ENCODE measurements at regions not wholly inside any gene's neighbourhood (a gene's known extent, or its start where the extent isn't known, plus 50 kb on each side); places are given as distances from the start of the nearest gene placed in this dataset.

DNA sequence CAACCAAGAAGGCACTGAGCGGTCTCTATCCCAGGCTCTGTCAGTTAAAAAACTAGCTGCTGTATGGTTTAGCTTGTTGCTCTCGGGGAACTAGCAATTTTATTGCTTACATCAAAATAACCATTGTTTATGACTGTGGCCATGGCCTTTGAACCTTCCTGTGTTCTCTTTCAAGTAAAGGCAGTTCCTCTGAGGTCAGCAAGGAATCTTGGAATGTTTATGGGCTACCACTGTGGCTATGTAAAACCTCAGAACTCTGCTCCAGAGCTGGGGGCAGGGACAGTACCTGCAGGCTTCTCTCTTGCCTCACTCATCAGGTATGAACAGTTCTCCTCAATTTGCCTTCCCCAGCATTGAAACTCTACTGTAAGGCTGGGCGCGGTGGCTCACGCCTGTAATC lies 416.0 kb upstream of the NETO1 start:
- no peaks in the 10 kb centered on the region for H3K27me3 ChIP-seq (ENCODE audit: low read depth)
- intact Hi-C loops (cut with micrococcal nuclease): no loop called here
- H3K27ac ChIP-seq (replicated peaks): no peak overlapping the region
- DNase-seq: no peak
- H3K36me3 ChIP-seq: no peaks in the 10 kb centered on the region
- no peak overlapping the region for H3K4me3 ChIP-seq
- H3K9me3 ChIP-seq (replicated peaks): no peaks in the 10 kb centered on the region
- TF ChIP-seq, protein P1, sequence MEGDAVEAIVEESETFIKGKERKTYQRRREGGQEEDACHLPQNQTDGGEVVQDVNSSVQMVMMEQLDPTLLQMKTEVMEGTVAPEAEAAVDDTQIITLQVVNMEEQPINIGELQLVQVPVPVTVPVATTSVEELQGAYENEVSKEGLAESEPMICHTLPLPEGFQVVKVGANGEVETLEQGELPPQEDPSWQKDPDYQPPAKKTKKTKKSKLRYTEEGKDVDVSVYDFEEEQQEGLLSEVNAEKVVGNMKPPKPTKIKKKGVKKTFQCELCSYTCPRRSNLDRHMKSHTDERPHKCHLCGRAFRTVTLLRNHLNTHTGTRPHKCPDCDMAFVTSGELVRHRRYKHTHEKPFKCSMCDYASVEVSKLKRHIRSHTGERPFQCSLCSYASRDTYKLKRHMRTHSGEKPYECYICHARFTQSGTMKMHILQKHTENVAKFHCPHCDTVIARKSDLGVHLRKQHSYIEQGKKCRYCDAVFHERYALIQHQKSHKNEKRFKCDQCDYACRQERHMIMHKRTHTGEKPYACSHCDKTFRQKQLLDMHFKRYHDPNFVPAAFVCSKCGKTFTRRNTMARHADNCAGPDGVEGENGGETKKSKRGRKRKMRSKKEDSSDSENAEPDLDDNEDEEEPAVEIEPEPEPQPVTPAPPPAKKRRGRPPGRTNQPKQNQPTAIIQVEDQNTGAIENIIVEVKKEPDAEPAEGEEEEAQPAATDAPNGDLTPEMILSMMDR (IDR thresholded peaks at IDR 0.05; ENCODE audit: borderline replicate concordance): no peak
- H3K4me1 ChIP-seq: no peaks in the 10 kb centered on the region

DNA sequence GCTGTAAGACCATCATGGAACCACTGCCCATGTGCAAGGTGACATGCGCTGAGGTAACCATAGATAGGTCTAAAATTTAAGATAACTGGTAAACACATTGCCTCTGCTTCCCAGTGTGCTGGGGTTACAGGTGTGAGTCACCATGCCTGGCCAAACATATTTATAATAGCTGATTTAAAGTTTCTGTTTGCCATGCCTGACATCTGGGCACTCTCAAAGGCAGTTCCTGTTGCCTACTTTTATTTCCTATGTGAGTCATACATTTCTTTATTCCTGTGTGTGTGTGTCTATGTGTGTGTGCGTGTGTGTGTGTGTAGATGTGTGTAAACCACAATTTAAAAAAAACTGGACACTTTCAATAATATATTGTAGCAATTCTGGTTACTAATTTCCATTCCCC lies 415.2 kb upstream of the NETO1 start:
- Histone ChIP-seq H3K27ac (replicated peaks) (no peak overlapping the region), H3K4me1 (no peaks in the 10 kb centered on the region), H3K9me3 (replicated peaks) (no peaks in the 10 kb centered on the region), H3K36me3 (no peaks in the 10 kb centered on the region), H3K4me3 (no peak overlapping the region), H3K27me3 (ENCODE audit: low read depth) (no peaks in the 10 kb centered on the region)
- DNase-seq: no peak
- TF ChIP-seq, protein P1 (IDR thresholded peaks at IDR 0.05; ENCODE audit: borderline replicate concordance): no peak
- intact Hi-C loops (cut with micrococcal nuclease): no loop called here

DNA sequence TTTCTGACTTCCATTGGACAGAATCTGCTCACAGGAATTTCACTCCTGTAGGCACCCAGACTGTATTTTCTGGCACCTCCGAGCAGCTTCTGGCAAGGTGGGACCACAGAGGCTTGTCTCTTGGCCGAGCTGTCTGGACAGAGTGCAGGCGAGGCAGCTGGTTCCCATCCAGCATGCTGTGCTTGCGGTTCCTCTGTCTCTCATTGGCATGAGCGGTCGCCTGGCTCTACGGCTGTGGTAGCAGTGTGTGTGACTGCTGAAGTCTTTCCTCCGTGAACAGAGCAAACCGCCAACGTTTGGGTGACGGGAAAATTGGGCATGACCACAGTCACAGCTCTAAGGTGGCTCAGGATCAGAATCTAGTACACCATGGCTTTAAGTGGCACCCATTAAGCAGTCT lies 411.7 kb upstream of the NETO1 start:
- H3K36me3 ChIP-seq: no peaks in the 10 kb centered on the region
- intact Hi-C loops (cut with micrococcal nuclease): no loop called here
- no peaks in the 10 kb centered on the region for H3K4me1 ChIP-seq
- H3K27ac ChIP-seq (replicated peaks): peak overlapping the region; percentile 57
- H3K27me3 ChIP-seq (ENCODE audit: low read depth): no peaks in the 10 kb centered on the region
- TF ChIP-seq, protein P1 (IDR thresholded peaks at IDR 0.05; ENCODE audit: borderline replicate concordance): no peak
- no peaks in the 10 kb centered on the region for H3K9me3 ChIP-seq (replicated peaks)
- H3K4me3 ChIP-seq: peak overlapping the region; percentile 47
- peak; percentile 61 for DNase-seq

DNA sequence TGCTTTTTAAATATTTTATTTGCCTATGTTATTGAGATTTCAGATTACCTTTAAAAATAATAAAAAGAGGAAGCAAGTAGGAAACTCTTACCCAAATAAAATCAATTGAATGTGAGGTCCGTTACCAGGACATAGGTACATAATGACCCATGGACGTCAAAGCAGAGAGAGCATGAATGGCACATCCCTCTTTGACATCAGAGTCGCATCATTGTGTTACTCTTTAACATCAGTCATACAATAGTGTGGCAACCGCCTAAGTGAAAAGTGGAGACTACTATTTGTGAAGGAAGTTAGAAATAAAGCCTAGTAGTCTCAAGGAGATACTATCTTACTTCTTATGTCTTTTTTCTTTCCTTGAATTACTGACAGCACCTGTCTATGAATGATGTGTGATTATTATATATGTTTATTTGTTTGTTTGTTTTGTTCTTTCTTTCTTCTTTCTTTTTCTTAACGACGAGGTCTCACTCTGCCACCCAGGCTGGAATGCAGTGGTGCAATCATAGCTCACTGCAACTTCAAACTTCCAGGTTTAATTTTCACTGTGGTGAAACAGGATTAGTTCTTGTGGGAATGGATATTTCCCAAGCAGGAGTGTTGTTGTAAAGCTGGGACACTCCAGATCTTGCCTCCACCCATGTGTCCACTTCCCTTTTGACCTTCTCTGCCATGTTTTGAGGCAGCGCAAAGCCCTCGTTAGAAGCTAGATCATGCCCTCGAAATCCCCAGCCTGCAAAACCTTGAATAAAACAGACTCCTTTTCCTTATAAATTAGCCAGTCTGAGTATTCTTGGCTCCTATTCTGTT lies 407.2 kb upstream of the NETO1 start:
- Histone ChIP-seq H3K27ac (replicated peaks) (no peak overlapping the region), H3K27me3 (ENCODE audit: low read depth) (no peaks in the 10 kb centered on the region), H3K36me3 (no peaks in the 10 kb centered on the region), H3K4me1 (no peaks in the 10 kb centered on the region), H3K9me3 (replicated peaks) (no peaks in the 10 kb centered on the region), H3K4me3 (no peak overlapping the region)
- no peak for DNase-seq
- intact Hi-C loops (cut with micrococcal nuclease): no loop called here
- TF ChIP-seq, protein P1 (IDR thresholded peaks at IDR 0.05; ENCODE audit: borderline replicate concordance): no peak

DNA sequence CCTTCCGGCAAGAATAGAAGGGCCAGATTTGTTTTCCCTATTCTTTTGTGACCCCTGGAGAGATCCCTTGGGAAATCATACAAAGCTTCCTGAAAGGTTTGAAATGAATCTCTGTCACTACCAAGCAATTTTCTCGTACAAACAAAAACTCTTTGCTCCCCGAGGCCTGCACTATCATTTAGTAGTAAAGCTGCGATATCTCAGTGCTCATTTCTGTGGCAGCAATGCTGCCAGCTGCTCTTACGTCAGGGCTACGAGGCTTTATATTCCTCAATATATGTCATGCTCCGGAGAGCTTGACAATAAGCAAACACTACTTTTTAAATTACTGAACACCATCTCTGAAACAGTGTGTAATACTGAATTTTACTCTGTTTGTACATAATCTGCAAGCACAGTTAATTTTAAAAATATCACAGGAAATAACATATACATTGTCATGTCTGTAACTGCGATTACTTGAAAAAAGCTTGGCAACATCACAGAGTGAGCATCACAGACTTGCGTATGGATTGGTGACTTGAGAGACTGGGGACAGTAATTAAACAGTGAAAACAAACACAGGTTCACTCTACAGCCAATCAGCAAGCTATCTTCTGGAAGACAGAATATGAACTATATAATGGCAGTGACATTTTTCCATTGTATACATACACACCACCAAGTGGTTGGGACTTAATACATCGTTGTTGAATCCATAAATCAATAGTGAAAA lies 403.3 kb upstream of the NETO1 start:
- TF ChIP-seq, protein P1 (IDR thresholded peaks at IDR 0.05; ENCODE audit: borderline replicate concordance): no peak
- intact Hi-C loops (cut with micrococcal nuclease): no loop called here
- no peaks in the 10 kb centered on the region for H3K36me3 ChIP-seq
- no peak for DNase-seq
- no peak overlapping the region for H3K27ac ChIP-seq (replicated peaks)
- H3K9me3 ChIP-seq (replicated peaks): no peaks in the 10 kb centered on the region
- H3K4me1 ChIP-seq: no peaks in the 10 kb centered on the region
- no peaks in the 10 kb centered on the region for H3K27me3 ChIP-seq (ENCODE audit: low read depth)
- no peak overlapping the region for H3K4me3 ChIP-seq

Data from left ventricle myocardium inferior (tissue), 1 donor.